Immature natural killer cell (primary cell): ENCODE measurements at regions not wholly inside any gene's neighbourhood (a gene's known extent, or its start where the extent isn't known, plus 50 kb on each side); places are given as distances from the start of the nearest gene placed in this dataset.

Source experiments
- DNase-seq, 3 donors: peaks; one replicate each; pipeline ENCODE4 v3.0.0; 2022; ENCODE audit warnings: mixed read lengths in 1 of 3
- H3K27ac Mint-ChIP-seq, 6 donors: one replicate each; pipeline ENCODE4 v1.8.0; 2020; ENCODE audit warnings: mixed read lengths in 6 of 6, mild to moderate bottlenecking in 5 of 6, inconsistent platforms in 4 of 6, moderate library complexity in 3 of 6
- H3K27me3 Mint-ChIP-seq, 3 donors: one replicate each; pipeline ENCODE4 v1.8.0; 2020 to 2021; ENCODE audit warnings: low read depth in 3 of 3, mild to moderate bottlenecking in 3 of 3, mixed read lengths in 3 of 3, moderate library complexity in 3 of 3, inconsistent platforms in 1 of 3
- H3K36me3 Mint-ChIP-seq, 3 donors: one replicate each; pipeline ENCODE4 v1.8.0; 2020; ENCODE audit warnings: mixed read lengths in 3 of 3, inconsistent platforms in 2 of 3, mild to moderate bottlenecking in 2 of 3
- H3K4me1 Mint-ChIP-seq, 2 donors: one replicate each; pipeline ENCODE4 v1.8.0; 2020; ENCODE audit warnings: inconsistent platforms in 2 of 2, mild to moderate bottlenecking in 2 of 2, mixed read lengths in 2 of 2, moderate library complexity in 1 of 2
- H3K4me3 Mint-ChIP-seq, 5 donors: one replicate each; pipeline ENCODE4 v1.8.0; 2020; ENCODE audit warnings: mild to moderate bottlenecking in 5 of 5, mixed read lengths in 5 of 5, inconsistent platforms in 3 of 5, moderate library complexity in 3 of 5
- H3K9me3 Mint-ChIP-seq, 6 donors: one replicate each; pipeline ENCODE4 v1.8.0; 2020; ENCODE audit warnings: mild to moderate bottlenecking in 6 of 6, mixed read lengths in 6 of 6, inconsistent platforms in 4 of 6, moderate library complexity in 3 of 6

DNA sequence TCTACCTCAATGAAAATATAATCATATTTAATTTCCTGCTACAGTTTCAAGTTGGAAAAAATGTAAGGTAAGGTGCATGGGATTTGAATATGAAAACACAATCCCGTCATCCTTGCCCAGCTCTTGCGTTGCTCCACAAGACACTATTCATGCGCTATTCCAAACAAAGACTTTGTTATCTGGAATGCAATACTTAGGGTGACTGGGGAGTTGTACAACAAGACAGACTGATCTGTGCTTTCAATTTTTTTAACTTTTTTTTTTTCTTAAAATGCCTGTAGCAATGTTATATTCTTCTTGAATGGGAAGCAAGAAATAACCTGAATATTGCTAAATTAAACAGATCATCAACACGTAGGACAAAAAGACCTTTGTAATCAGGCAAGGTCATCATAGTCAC is 1077.2 kb downstream of the TTLL7 start:
- no peak for DNase-seq
- no peak overlapping the region for H3K27ac Mint-ChIP-seq
- H3K4me3 Mint-ChIP-seq: no peak overlapping the region
- no peaks in the 10 kb centered on the region for H3K27me3 Mint-ChIP-seq
- no peaks in the 10 kb centered on the region for H3K4me1 Mint-ChIP-seq
- H3K36me3 Mint-ChIP-seq: no peaks in the 10 kb centered on the region
- peaks cover 4 to 23% (median 8%) of the 10 kb centered on the region in 6 donors for H3K9me3 Mint-ChIP-seq

- Mint-ChIP-seq H3K27ac (no peak overlapping the region), H3K4me3 (no peak overlapping the region), H3K36me3 (no peaks in the 10 kb centered on the region), H3K4me1 (no peaks in the 10 kb centered on the region), H3K27me3 (no peaks in the 10 kb centered on the region), H3K9me3 (peaks cover 4 to 23% (median 8%) of the 10 kb centered on the region in 6 donors)
- no peak for DNase-seq
These were observed 1078.3 kb downstream of the TTLL7 start for GRCh38 chr1:82920418-82921248.

DNA sequence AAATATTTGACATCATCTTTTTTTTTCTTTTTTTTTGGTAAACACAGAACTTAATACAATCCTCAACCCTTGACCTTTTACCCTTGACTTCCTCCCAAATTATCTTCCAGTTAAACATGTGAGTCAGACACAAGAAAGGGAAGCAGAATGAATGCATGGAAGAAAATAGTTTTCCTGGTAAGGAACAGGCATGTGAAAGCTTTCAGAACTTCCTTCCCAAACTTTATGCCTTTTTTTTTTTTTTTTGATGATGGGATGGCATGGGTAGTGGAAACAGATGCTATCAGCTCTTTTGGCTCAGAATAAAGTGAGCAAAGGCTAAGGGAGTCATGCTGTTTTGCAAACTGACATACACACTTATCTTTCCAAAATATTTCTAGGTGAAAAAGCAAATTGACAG is 1079.1 kb downstream of the TTLL7 start:
- H3K27me3 Mint-ChIP-seq: no peaks in the 10 kb centered on the region
- no peak for DNase-seq
- H3K4me1 Mint-ChIP-seq: no peaks in the 10 kb centered on the region
- H3K36me3 Mint-ChIP-seq: no peaks in the 10 kb centered on the region
- no peak overlapping the region for H3K4me3 Mint-ChIP-seq
- peaks cover 2 to 24% (median 8%) of the 10 kb centered on the region in 6 donors for H3K9me3 Mint-ChIP-seq
- H3K27ac Mint-ChIP-seq: no peak overlapping the region

DNA sequence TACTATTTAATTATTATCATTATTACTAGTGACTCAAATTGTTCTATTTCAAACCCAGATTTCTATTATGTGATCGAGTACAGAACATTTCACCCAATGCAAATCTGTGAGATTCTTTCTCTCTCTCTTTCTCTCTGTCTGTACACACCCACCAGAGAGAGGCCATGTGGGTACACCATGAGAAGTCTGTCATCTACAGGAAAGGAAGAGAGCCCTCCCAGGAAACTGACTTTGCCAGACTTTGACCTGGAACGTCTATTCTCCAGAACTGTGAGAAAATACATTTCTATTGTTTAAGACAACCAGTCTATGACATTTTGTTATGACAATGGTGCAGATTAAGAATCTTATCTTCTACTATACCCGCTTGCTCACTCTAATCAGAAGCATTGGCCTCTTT is 1091.6 kb downstream of the TTLL7 start:
- Mint-ChIP-seq H3K27me3 (peaks cover 0 to 7% (median 0%) of the 10 kb centered on the region in 3 donors), H3K27ac (no peak overlapping the region), H3K4me1 (no peaks in the 10 kb centered on the region), H3K4me3 (no peak overlapping the region), H3K9me3 (peaks cover 0 to 25% (median 9%) of the 10 kb centered on the region in 6 donors), H3K36me3 (no peaks in the 10 kb centered on the region)
- no peak for DNase-seq

DNA sequence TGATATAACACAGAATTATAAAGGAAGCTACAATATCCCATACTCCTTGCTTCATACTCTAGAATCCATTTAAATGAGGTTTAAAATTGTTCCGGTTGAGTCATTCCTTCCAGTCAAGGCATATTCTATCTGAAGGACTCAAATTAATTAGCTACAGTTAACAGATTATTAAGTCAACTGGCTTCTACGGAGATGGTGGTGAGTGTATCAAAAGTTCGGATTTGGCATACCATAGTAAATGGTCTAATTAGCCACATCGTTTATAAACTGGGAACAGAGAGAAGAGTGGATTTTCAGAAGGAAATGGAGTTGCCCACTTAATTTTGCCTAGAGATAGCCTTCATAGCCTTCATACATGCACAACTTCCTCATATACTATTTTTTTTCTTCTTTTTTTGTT is 1095.3 kb downstream of the TTLL7 start:
- no peak for DNase-seq
- H3K27me3 Mint-ChIP-seq: no peaks in the 10 kb centered on the region
- H3K27ac Mint-ChIP-seq: no peak overlapping the region

GRCh38 chr1:82901561-82901960 is 1097.4 kb downstream of the TTLL7 start:
- no peak overlapping the region for H3K27ac Mint-ChIP-seq

More for the DNA sequence above, 1095.3 kb downstream of the TTLL7 start:
- Mint-ChIP-seq H3K9me3 (peaks cover 0 to 14% (median 11%) of the 10 kb centered on the region in 6 donors), H3K4me1 (no peaks in the 10 kb centered on the region), H3K36me3 (no peaks in the 10 kb centered on the region), H3K4me3 (no peak overlapping the region)

DNA sequence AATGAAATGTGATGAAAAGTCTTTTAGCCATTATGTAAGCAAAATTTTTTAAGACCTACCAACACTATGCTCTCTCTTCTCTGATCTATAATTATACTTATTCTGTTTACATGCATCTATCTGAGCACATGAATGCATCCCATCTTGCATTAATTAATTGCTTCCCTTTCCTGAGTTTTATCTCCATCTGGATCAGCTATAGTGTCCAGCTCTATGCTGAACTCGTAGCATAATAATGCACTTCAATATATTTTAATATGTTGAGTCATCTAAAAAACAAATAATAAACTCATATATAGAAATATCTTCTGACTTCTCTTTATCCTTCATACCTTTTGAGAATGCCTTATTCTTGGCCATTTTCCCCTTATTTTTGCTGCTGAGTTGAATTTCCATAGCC is 1097.8 kb downstream of the TTLL7 start:
- no peak for DNase-seq
- H3K9me3 Mint-ChIP-seq: peaks cover 0 to 23% (median 14%) of the 10 kb centered on the region in 6 donors
- no peaks in the 10 kb centered on the region for H3K36me3 Mint-ChIP-seq
- no peaks in the 10 kb centered on the region for H3K4me1 Mint-ChIP-seq
- no peaks in the 10 kb centered on the region for H3K27me3 Mint-ChIP-seq
- H3K4me3 Mint-ChIP-seq: no peak overlapping the region
- H3K27ac Mint-ChIP-seq: no peak overlapping the region

More at GRCh38 chr1:82901561-82901960, 1097.4 kb downstream of the TTLL7 start:
- peaks cover 0 to 22% (median 14%) of the 10 kb centered on the region in 6 donors for H3K9me3 Mint-ChIP-seq
- H3K36me3 Mint-ChIP-seq: no peaks in the 10 kb centered on the region
- no peaks in the 10 kb centered on the region for H3K4me1 Mint-ChIP-seq
- DNase-seq: no peak
- no peak overlapping the region for H3K4me3 Mint-ChIP-seq
- H3K27me3 Mint-ChIP-seq: no peaks in the 10 kb centered on the region

DNA sequence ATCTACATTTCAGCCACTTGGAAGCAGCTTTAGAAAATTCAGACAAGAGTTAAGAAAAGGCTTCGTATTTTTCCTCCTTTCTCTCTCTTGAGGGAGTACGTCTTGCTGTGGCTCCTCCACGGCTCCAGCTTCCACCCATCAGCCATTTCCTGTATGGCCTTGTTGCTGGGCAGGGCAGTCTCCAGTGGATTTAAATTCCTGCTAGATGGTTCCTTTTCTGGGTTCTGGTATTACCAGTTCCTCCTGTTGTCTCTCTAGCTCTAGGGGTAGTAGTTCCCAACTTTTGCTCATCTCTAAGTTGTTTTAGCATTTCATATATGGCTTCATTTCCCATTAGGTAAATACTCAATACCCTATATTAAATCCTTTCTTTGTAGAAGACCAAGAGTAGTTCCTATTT is 1098.3 kb downstream of the ADGRL2 start:
- no peak overlapping the region for H3K27ac Mint-ChIP-seq
- DNase-seq: no peak
- no peaks in the 10 kb centered on the region for H3K36me3 Mint-ChIP-seq
- H3K9me3 Mint-ChIP-seq: peaks cover under 1 to 26% (median 11%) of the 10 kb centered on the region in 6 donors
- H3K4me3 Mint-ChIP-seq: no peak overlapping the region
- H3K4me1 Mint-ChIP-seq: no peaks in the 10 kb centered on the region
- H3K27me3 Mint-ChIP-seq: no peaks in the 10 kb centered on the region

DNA sequence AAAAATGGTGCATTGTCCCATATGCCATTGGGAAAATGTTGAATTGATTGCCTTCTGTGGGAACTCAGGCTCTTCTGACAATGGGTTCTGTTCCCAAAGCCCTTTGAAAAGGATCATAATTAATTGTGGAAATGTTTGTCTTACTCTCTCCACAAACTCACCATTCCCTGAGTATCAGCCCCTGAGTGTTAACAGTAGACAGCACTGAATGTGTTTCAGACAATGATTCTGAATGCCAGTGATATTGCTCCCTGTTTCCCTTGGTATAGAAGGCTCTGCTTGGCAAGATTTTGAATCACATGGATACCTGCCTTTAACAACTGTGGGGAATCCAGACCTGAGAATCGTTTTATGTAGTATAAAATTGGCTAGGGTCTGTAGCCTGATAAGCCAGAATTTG is 1096.8 kb downstream of the ADGRL2 start:
- DNase-seq: no peak
- no peak overlapping the region for H3K27ac Mint-ChIP-seq
- H3K9me3 Mint-ChIP-seq: peaks cover 6 to 26% (median 10%) of the 10 kb centered on the region in 6 donors
- no peaks in the 10 kb centered on the region for H3K4me1 Mint-ChIP-seq
- H3K36me3 Mint-ChIP-seq: no peaks in the 10 kb centered on the region
- no peaks in the 10 kb centered on the region for H3K27me3 Mint-ChIP-seq
- no peak overlapping the region for H3K4me3 Mint-ChIP-seq

DNA sequence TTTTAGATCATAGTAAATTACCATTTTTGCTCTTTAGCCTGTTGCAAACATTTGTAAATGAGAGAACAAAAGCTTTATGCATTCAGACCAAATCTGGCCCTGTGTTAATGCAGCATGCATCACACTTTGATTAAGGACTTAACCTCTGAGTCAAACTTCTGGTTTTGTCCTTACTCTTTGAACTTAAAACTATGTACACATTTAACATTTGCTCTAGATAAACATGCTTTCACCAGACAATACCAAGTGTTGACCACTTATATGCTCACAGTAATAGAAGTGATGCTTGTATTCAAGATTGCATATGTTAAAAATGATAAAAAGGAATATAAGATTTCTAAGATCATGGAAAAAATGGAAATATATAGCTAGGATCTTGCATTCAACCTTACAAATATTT is 1095.3 kb downstream of the ADGRL2 start:
- H3K9me3 Mint-ChIP-seq: peaks cover 6 to 24% (median 9%) of the 10 kb centered on the region in 6 donors
- H3K27me3 Mint-ChIP-seq: no peaks in the 10 kb centered on the region
- no peaks in the 10 kb centered on the region for H3K36me3 Mint-ChIP-seq
- no peak overlapping the region for H3K27ac Mint-ChIP-seq
- no peaks in the 10 kb centered on the region for H3K4me1 Mint-ChIP-seq
- H3K4me3 Mint-ChIP-seq: no peak overlapping the region
- no peak for DNase-seq

GRCh38 chr1:82894635-82895034 is 1093.9 kb downstream of the ADGRL2 start:
- no peak overlapping the region for H3K27ac Mint-ChIP-seq
- H3K9me3 Mint-ChIP-seq: peaks cover 5 to 24% (median 9%) of the 10 kb centered on the region in 6 donors
- no peak overlapping the region for H3K4me3 Mint-ChIP-seq
- no peak for DNase-seq
- H3K4me1 Mint-ChIP-seq: no peaks in the 10 kb centered on the region
- H3K27me3 Mint-ChIP-seq: no peaks in the 10 kb centered on the region
- H3K36me3 Mint-ChIP-seq: no peaks in the 10 kb centered on the region

DNA sequence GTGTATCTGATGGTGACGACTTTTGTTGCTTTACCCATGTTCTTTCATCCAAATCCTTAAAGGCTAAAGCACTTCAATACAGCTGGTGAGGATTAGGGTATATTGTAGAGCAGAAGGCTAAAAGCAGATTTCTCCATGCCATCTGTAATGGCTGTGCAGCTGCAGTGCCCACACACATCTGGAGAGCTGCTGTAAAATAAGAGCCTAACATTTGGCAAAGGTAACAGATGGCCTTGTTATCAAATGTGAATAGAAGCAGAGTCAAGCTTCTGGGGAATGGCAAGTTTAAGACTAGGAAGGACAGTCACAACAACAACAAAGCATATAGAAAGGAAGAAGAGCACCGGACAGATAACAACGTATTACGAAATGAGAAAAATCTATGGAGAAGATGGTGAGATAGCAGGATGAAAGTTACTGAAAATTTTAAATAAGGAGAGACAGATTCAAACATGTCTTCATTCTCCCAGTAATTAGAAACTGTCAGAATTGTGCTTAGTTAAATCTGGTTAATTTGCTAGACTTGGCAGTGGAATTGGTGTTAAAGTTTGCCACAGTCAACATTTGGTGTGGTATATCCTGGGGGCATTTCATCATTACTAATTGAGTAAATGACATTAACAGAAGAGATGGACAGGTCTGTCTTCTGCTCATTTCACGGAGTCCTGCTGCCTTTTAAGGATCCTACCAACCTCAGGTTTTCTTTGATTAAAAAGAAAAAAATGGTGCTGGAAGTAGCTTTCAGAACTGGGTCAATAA is 1093.2 kb downstream of the ADGRL2 start:
- no peak for DNase-seq
- Mint-ChIP-seq H3K4me3 (no peak overlapping the region), H3K27ac (no peak overlapping the region), H3K4me1 (no peaks in the 10 kb centered on the region), H3K36me3 (peaks cover 0 to 2% (median 0%) of the 10 kb centered on the region in 3 donors), H3K9me3 (peaks cover 5 to 24% (median 8%) of the 10 kb centered on the region in 6 donors), H3K27me3 (no peaks in the 10 kb centered on the region)

GRCh38 chr1:82880506-82880905 is 1079.8 kb downstream of the ADGRL2 start:
- peaks cover 0 to 10% (median 2%) of the 10 kb centered on the region in 6 donors for H3K9me3 Mint-ChIP-seq
- no peak overlapping the region for H3K27ac Mint-ChIP-seq
- no peaks in the 10 kb centered on the region for H3K4me1 Mint-ChIP-seq
- no peaks in the 10 kb centered on the region for H3K27me3 Mint-ChIP-seq
- no peak overlapping the region for H3K4me3 Mint-ChIP-seq
- no peak for DNase-seq
- no peaks in the 10 kb centered on the region for H3K36me3 Mint-ChIP-seq

DNA sequence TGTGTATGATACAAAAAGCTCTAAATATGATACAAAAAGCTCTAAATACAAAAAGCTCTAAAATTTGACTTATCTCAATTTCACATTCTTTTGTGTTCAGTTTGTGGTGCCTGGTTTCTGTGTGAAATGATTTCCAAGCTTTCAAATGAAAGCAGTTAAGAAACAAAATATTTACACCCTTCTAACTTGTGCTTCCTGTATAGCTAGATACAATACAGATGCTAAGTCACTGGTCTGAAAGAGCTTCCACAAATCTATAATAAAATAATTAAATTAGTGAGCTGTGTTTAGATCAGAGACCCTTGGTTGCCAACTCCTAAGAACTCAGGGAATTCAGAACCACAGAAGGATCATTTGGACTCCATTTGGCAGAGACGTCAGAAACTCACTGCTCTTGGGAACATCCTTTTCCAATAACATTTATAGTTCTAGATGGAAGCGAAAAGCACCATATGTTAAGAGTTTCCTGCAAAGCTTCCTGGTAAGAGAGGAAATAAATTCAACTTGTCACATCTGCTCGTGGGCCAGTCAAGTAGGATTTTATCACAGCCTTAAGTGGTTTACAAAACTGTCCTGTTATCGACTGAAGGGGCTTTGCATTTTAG is 1079.1 kb downstream of the ADGRL2 start:
- Mint-ChIP-seq H3K4me1 (no peaks in the 10 kb centered on the region), H3K27me3 (no peaks in the 10 kb centered on the region), H3K4me3 (no peak overlapping the region), H3K36me3 (no peaks in the 10 kb centered on the region), H3K27ac (no peak overlapping the region), H3K9me3 (peaks cover 0 to 14% (median 3%) of the 10 kb centered on the region in 6 donors)
- no peak for DNase-seq
